K562 (cell line): ENCODE measurements at regions not wholly inside any gene's neighbourhood (a gene's known extent, or its start where the extent isn't known, plus 50 kb on each side); places are given as distances from the start of the nearest gene placed in this dataset.
"Not testable (repeated sequence)": the region's sequence is repeated elsewhere in the genome, so short reads cannot be mapped to it uniquely, and the experiment has no call there.

Experiments
- ATAC-seq: fragments of 200-7000 bp; cut with Tn5 transposase; 3 replicates; pipeline ENCODE4 v1.9.1; 2020; ENCODE audit warnings: moderate library complexity
- BruUV-seq: library from RNA; stranded (reverse); fragments of 400-500 nt; replicated peaks from 2 replicates; lab custom pipeline; 2021; lab: Mats Ljungman, UMichigan
- CTCF ChIA-PET: fragments of 300-600 bp; formaldehyde crosslinking; extraction: SDS; loops from one replicate; lab custom pipeline; 2021; ENCODE audit warnings: low intra/inter-chr PET ratio; lab: Yijun Ruan, JAX
- POLR2A ChIA-PET: fragments of 300-600, 350-650 bp; sonication (Branson Sonifier 250); formaldehyde crosslinking; extraction: SDS; loops from one replicate; lab custom pipeline; 2021; ENCODE audit warnings: antibody characterized with exemption, inconsistent platforms; lab: Yijun Ruan, JAX
- DNase-seq, 4 experiments: peaks; one replicate each; pipeline versions ENCODE4 v3.0.0 to v3.0.0-alpha.2; 2011 to 2018; ENCODE audit warnings: low spot score in 3 of 4, mixed read lengths in 3 of 4; ENCODE audit errors: extremely low read depth in 1 of 4
- FAIRE-seq: peaks from 2 replicates; lab custom pipeline; 2011; peaks lifted over from hg19 to GRCh38; lab: Jason Lieb, UNC
- H2AFZ ChIP-seq: 2 replicates; pipeline ENCODE4 v1.6.0; 2011; ENCODE audit warnings: low read depth, low read length, control low read depth, inconsistent platforms
- H3K27ac ChIP-seq: fragments of 200-600 bp; 3 replicates; pipeline ENCODE4 v1.8.0; 2011; ENCODE audit warnings: low read depth, mild to moderate bottlenecking, control low read depth, inconsistent platforms, low read length, moderate library complexity, mixed read lengths; ENCODE audit errors: extremely low read depth
- H3K27me3 ChIP-seq, 2 experiments: fragments of 300-600 bp in 1 of 2; 2 replicates in 1 of 2; 3 replicates in 1 of 2; pipeline versions ENCODE4 v1.6.0 to v1.8.0; 2011; ENCODE audit warnings: inconsistent platforms in 2 of 2, low read length in 2 of 2, mild to moderate bottlenecking in 1 of 2, mixed read lengths in 1 of 2, moderate library complexity in 1 of 2; ENCODE audit not compliant: control insufficient read depth in 2 of 2, insufficient read depth in 2 of 2
- H3K36me3 ChIP-seq: fragments of 300-600 bp; 3 replicates; pipeline ENCODE4 v1.8.0; 2011; ENCODE audit warnings: mild to moderate bottlenecking, low read length, inconsistent platforms; ENCODE audit not compliant: control insufficient read depth, insufficient read depth
- H3K4me1 ChIP-seq, 2 experiments: fragments of 200-600 bp in 1 of 2; replicated peaks in 1 of 2; 2 replicates in 1 of 2; 3 replicates in 1 of 2; pipeline versions ENCODE4 v1.5.1 to v1.8.0; 2011; ENCODE audit warnings: inconsistent platforms in 2 of 2, low read length in 2 of 2, mild to moderate bottlenecking in 1 of 2, mixed read lengths in 1 of 2, moderate library complexity in 1 of 2; ENCODE audit not compliant: control insufficient read depth in 2 of 2, insufficient read depth in 2 of 2
- H3K4me2 ChIP-seq: 2 replicates; pipeline ENCODE4 v1.6.1; 2011; ENCODE audit warnings: low read length, control low read depth, inconsistent platforms, mixed read lengths; ENCODE audit not compliant: insufficient read depth
- H3K4me3 ChIP-seq: fragments of 200-600 bp; sonication (generic), shearing (Covaris generic); 2 replicates; pipeline ENCODE4 v1.5.1; 2016; ENCODE audit warnings: control low read depth, inconsistent platforms
- H3K79me2 ChIP-seq: fragments of 200-600 bp; 3 replicates; pipeline ENCODE4 v1.8.0; 2011; ENCODE audit warnings: low read length, inconsistent platforms; ENCODE audit not compliant: control insufficient read depth, insufficient read depth
- H3K9ac ChIP-seq, 2 experiments: 2 replicates each; pipeline versions ENCODE4 v1.6.0 to v1.6.1; 2011; ENCODE audit warnings: low read depth in 2 of 2, low read length in 2 of 2, control low read depth in 1 of 2, inconsistent platforms in 1 of 2, mild to moderate bottlenecking in 1 of 2, mixed read lengths in 1 of 2; ENCODE audit not compliant: insufficient read depth in 1 of 2
- H3K9me1 ChIP-seq: one replicate; pipeline ENCODE4 v1.6.0; 2011; ENCODE audit warnings: inconsistent platforms, mild to moderate bottlenecking, low read length, moderate library complexity; ENCODE audit not compliant: control insufficient read depth, insufficient read depth
- H3K9me3 ChIP-seq: replicated peaks from 2 replicates; pipeline ENCODE4 v1.5.1; 2011; ENCODE audit warnings: low read depth, low read length, inconsistent platforms; ENCODE audit not compliant: control insufficient read depth, insufficient read depth
- H4K20me1 ChIP-seq: replicated peaks from 2 replicates; pipeline ENCODE4 v1.6.1; 2011; ENCODE audit warnings: low read length, inconsistent platforms, mixed read lengths; ENCODE audit not compliant: control insufficient read depth, insufficient read depth
- WGBS: fragments of 100-300 bp; shearing (Covaris generic); methylation state at CpG from one replicate; pipeline ENCODE4 v1.1.6; 2016; ENCODE audit warnings: low coverage, mixed read lengths; ENCODE audit not compliant: insufficient coverage; ENCODE audit errors: missing lambda C conversion rate; 5-methylcytosine and 5-hydroxymethylcytosine counted together
- in situ Hi-C: fragments of 300-500 bp; cut with MboI; formaldehyde crosslinking; loops from 4 replicates; pipeline ENCODE4 v1.15.0; 2018; ENCODE audit warnings: inconsistent platforms, mixed read lengths
- intact Hi-C: fragments of 100-400 bp; cut with micrococcal nuclease; formaldehyde crosslinking; loops from 2 replicates; pipeline ENCODE4 v1.14.2; 2022

DNA sequence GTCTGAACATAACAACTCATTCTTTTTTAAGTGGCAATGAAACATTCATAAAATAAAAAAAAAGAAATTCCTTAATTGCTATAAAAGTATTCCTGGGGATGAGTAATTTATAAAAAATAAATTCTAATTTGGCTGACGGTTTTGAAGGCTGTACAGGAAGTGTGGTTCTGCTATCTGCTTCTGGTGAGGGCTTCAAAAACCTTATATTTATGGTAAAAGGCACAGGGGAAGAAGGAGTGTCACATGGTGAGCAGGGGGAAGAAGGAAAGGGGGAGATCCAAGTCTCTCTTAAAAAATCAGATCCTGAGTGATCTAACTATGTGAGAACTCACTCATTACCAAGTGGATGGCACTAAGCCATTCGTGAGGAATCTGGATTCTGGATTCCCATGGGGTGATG, 539.0 kb downstream of the GOLGA6L6 start:
- BruUV-seq: not testable (repeated sequence)

DNA sequence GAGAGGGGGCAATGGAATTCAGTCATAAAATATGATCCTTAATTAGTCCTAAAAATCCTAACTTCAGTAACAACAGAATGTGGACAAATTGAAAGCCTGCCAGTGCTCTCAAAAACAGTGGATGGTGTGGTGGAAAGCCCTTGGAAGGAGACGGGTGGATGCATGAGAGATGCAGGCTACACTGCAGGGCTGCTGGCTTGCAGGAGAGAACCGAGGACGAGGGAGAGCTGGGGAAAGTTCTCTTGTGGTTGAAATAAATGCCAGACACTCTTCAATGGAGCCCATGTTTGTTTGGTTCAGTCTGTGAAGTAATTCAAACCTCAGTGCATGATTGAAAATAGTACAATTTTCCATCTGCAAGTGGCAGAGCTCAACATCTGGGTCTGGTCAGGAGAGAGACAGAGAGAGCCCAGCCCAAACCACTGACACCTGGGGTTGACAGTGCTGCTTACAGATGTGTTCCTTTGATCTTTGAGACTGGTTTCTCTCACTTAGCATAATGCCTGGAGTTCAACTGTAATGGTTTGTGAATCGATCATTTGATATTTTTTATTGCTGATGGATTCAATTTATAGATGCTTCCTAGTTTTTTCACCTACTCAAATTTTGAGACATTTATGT, 544.9 kb downstream of the GOLGA6L6 start:
- POLR2A ChIA-PET, H3K9me1 ChIP-seq, H3K79me2 ChIP-seq, H3K4me2 ChIP-seq, H3K4me3 ChIP-seq, H3K27me3 ChIP-seq, BruUV-seq, H3K9me3 ChIP-seq, CTCF ChIA-PET, DNase-seq, H4K20me1 ChIP-seq, H3K9ac ChIP-seq, H3K36me3 ChIP-seq, H2AFZ ChIP-seq, H3K27ac ChIP-seq, FAIRE-seq, intact Hi-C loops, H3K4me1 ChIP-seq, ATAC-seq, in situ Hi-C loops: not testable (repeated sequence)
- 0% methylated on average over 2 of the region's 4 CpGs for whole genome bisulfite sequencing

More for the DNA sequence above, 539.0 kb downstream of the GOLGA6L6 start:
- H3K4me2 ChIP-seq, H3K27ac ChIP-seq, H3K9ac ChIP-seq, ATAC-seq, H3K27me3 ChIP-seq, H3K9me3 ChIP-seq, intact Hi-C loops, H2AFZ ChIP-seq, CTCF ChIA-PET, H3K79me2 ChIP-seq, H3K4me3 ChIP-seq, H4K20me1 ChIP-seq, FAIRE-seq, H3K9me1 ChIP-seq, in situ Hi-C loops, H3K36me3 ChIP-seq, DNase-seq, H3K4me1 ChIP-seq, POLR2A ChIA-PET: not testable (repeated sequence)
- WGBS: 0% methylated on average over 1 of the region's 2 CpGs

DNA sequence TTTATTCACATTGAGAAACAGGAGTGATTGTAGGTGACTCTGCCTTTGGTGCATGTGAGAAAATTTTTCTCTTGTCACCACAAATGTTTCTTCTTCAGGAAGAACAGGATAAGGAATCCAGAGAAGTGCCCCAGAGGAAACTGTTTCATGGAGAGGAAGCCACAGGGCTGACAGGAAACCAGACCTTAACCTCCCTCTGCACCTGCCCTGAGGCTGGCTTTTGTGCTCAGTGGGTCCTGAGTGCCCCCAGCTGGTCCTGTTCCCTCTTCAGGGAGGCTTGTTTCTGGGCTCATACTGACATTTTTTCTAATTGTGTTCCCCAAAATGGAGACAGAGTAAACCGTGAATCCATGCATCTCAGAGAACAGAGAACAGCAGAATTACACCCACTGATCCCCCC, 546.3 kb downstream of the GOLGA6L6 start:
- 0% methylated on average over 1 of the region's 1 CpG for WGBS
- intact Hi-C loops, H3K79me2 ChIP-seq, H3K9ac ChIP-seq, H3K9me1 ChIP-seq, H3K4me3 ChIP-seq, H4K20me1 ChIP-seq, CTCF ChIA-PET, H3K36me3 ChIP-seq, H3K4me1 ChIP-seq, in situ Hi-C loops, H3K4me2 ChIP-seq, ATAC-seq, H3K27ac ChIP-seq, H3K27me3 ChIP-seq, DNase-seq, H2AFZ ChIP-seq, BruUV-seq, H3K9me3 ChIP-seq, FAIRE-seq, POLR2A ChIA-PET: not testable (repeated sequence)
